ENCODE measurements at regions not wholly inside any gene's neighbourhood (a gene's known extent, or its start where the extent isn't known, plus 50 kb on each side); places are given as distances from the start of the nearest gene placed in this dataset.

DNA sequence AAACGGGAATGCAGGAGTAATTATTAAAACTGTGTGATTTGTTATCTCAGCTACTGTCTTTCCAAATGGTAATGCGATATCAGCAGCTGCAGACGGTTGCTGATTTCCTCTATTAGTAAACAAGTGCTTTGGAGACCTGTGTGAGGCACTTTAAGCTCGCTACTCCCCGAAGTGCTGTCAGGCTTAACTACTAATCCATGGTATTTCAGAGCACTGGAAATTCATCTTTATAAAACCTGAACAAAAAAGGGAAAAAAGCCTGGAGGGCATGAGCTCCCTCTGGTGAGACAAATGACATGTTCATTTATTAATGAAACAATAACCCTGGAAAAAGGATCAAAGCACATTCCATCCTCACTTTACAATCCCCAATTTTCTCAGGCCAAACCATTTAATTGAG, 143.6 kb upstream of the OTX2 start:
- no peaks in the 10 kb centered on the region for H3K36me3 ChIP-seq (ENCODE audit: control insufficient read depth in 3 of 3, insufficient read depth in 2 of 3, low read depth in 1 of 3, low read length in 3 of 3)
- no peak for FAIRE-seq
- H3K27me3 ChIP-seq (ENCODE audit: control insufficient read depth in 3 of 3, insufficient read depth in 3 of 3, low read length in 3 of 3) = no peaks in the 10 kb centered on the region
- H3K9me3 ChIP-seq (ENCODE audit: control insufficient read depth in 2 of 2, insufficient read depth in 1 of 2, low read depth in 1 of 2, low read length in 1 of 2) = no peaks in the 10 kb centered on the region
- DNase-seq = no peak
- H3K4me3 ChIP-seq (ENCODE audit: low read depth in 1 of 3, low read length in 3 of 3) = no peak overlapping the region
- WGBS, 3 donors = 3 to 11% (median 8%) methylated on average over 5 of the region's 5 CpGs
- no peak overlapping the region for H3K27ac ChIP-seq (ENCODE audit: low read depth in 1 of 3, low read length in 2 of 3)
- H3K4me1 ChIP-seq (ENCODE audit: control insufficient read depth in 3 of 3, insufficient read depth in 2 of 3, low read depth in 1 of 3, low read length in 2 of 3) = peaks cover 0 to 14% (median 2%) of the 10 kb centered on the region in 3 donors

DNA sequence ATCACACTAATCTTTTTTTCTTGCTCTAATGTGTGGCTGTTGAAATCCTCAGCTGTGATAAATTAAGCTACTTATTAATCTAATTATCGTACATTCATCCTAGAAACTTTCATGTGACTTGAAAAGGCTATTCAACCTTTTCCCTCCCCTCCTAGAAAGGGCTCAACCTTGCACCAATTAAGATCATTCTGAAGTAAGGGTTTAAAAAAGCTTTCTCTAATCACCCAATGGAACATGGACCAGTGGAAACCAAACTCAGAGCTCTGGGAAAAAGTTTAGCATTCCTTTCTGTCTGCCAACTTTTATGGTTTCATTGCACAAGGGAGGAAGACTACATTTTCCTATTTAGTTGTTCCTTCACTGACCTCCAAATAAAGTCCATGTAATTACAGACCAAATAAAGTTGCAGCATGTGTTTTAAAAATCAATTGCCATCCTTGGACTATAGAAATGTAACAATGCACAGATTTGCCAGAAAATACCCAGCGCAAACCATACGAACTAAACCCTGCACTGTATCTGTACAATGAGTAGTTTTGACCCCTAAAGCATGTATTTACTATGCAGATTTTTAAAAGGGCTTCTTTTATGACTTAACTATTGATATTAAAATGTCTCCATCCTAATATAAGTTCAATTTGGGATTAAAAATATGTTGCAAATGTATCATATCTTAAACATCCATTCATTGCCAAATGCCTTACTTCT, 142.6 kb upstream of the OTX2 start:
- peaks cover 0 to 14% (median 2%) of the 10 kb centered on the region in 3 donors for H3K4me1 ChIP-seq (ENCODE audit: control insufficient read depth in 3 of 3, insufficient read depth in 2 of 3, low read depth in 1 of 3, low read length in 2 of 3)
- 61 to 70% (median 66%) methylated on average over 3 of the region's 3 CpGs for WGBS, 3 donors
- peak overlapping the region in 1 of 3 donors; percentile 52 for H3K27ac ChIP-seq (ENCODE audit: low read depth in 1 of 3, low read length in 2 of 3)
- no peaks in the 10 kb centered on the region for H3K9me3 ChIP-seq (ENCODE audit: control insufficient read depth in 2 of 2, insufficient read depth in 1 of 2, low read depth in 1 of 2, low read length in 1 of 2)
- DNase-seq (peak in 1 of 2 donors; percentile 57), FAIRE-seq (no peak)
- no peaks in the 10 kb centered on the region for H3K27me3 ChIP-seq (ENCODE audit: control insufficient read depth in 3 of 3, insufficient read depth in 3 of 3, low read length in 3 of 3)
- H3K4me3 ChIP-seq (ENCODE audit: low read depth in 1 of 3, low read length in 3 of 3) = no peak overlapping the region
- no peaks in the 10 kb centered on the region for H3K36me3 ChIP-seq (ENCODE audit: control insufficient read depth in 3 of 3, insufficient read depth in 2 of 3, low read depth in 1 of 3, low read length in 3 of 3)

DNA sequence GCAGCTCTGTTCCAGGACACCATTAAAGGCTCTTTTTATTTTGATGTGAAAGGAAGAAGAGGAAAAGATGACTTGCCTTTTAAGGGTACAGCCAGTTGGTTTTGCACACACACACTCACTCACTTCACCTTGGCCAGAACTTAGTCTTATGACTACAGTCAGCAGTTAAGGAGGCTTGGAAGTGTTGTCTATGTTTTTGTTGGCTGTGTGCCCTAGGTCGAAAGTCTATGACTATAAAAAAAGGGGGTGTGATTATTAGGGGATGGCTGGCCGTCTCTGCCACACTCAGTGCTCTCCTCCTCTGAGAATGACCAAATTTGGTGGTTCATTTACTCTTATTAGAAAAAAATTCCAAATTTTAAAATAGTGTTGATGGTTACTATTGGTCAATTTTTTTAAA, 139.5 kb upstream of the OTX2 start:
- Histone ChIP-seq H3K9me3 (ENCODE audit: control insufficient read depth in 2 of 2, insufficient read depth in 1 of 2, low read depth in 1 of 2, low read length in 1 of 2) (no peaks in the 10 kb centered on the region), H3K27me3 (ENCODE audit: control insufficient read depth in 3 of 3, insufficient read depth in 3 of 3, low read length in 3 of 3) (no peaks in the 10 kb centered on the region), H3K4me3 (ENCODE audit: low read depth in 1 of 3, low read length in 3 of 3) (no peak overlapping the region), H3K36me3 (ENCODE audit: control insufficient read depth in 3 of 3, insufficient read depth in 2 of 3, low read depth in 1 of 3, low read length in 3 of 3) (no peaks in the 10 kb centered on the region), H3K27ac (ENCODE audit: low read depth in 1 of 3, low read length in 2 of 3) (peak overlapping the region in 1 of 3 donors; percentile 75), H3K4me1 (ENCODE audit: control insufficient read depth in 3 of 3, insufficient read depth in 2 of 3, low read depth in 1 of 3, low read length in 2 of 3) (peaks cover 0 to 14% (median 2%) of the 10 kb centered on the region in 3 donors)
- 6 to 13% (median 10%) methylated on average over 2 of the region's 2 CpGs for WGBS, 3 donors
- FAIRE-seq = no peak
- DNase-seq = peak; percentile 90

DNA sequence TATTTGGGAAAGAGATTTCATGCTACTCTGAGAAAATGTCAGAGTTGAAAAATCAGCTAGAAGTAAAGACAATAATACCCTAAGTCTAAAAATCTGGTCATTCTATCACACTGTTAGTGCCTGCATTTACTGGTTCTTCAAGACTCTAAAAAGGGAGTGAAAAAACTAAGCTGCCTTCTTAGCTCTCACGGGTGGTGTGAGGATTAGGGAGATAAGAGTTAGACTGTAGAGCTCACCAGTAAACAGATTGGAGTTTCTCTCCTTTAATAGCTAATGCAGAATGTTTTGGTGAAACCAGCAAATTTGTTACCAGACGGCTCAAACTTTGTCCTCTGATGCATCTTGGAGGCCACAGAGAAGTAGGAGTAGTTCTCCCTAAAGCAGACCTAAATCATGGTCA, 135.0 kb upstream of the OTX2 start:
- 44 to 55% (median 49%) methylated on average over 2 of the region's 2 CpGs for WGBS, 3 donors
- FAIRE-seq = no peak
- Histone ChIP-seq H3K27ac (ENCODE audit: low read depth in 1 of 3, low read length in 2 of 3) (no peak overlapping the region), H3K4me3 (ENCODE audit: low read depth in 1 of 3, low read length in 3 of 3) (no peak overlapping the region), H3K4me1 (ENCODE audit: control insufficient read depth in 3 of 3, insufficient read depth in 2 of 3, low read depth in 1 of 3, low read length in 2 of 3) (peaks cover 0 to 11% (median 2%) of the 10 kb centered on the region in 3 donors), H3K9me3 (ENCODE audit: control insufficient read depth in 2 of 2, insufficient read depth in 1 of 2, low read depth in 1 of 2, low read length in 1 of 2) (no peaks in the 10 kb centered on the region), H3K36me3 (ENCODE audit: control insufficient read depth in 3 of 3, insufficient read depth in 2 of 3, low read depth in 1 of 3, low read length in 3 of 3) (no peaks in the 10 kb centered on the region), H3K27me3 (ENCODE audit: control insufficient read depth in 3 of 3, insufficient read depth in 3 of 3, low read length in 3 of 3) (no peaks in the 10 kb centered on the region)
- no peak for DNase-seq

DNA sequence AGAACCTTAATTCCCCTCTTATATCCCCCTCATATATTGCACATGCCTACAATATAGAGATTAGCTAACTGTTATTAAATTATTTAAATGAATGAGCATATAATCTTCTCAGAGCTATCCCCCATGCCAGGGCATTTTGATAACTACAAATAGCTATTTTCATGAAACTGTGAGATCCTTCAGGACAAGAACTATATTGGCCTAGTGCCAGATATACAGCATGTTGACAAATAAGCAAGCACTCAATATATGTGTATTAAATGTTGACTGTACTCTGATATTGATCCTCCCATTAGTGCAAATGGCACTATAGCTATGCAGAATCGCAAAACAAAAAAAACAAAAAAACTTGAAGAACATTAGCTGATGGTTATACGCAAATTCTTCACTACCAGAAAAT, 134.1 kb upstream of the OTX2 start:
- H3K4me1 ChIP-seq (ENCODE audit: control insufficient read depth in 3 of 3, insufficient read depth in 2 of 3, low read depth in 1 of 3, low read length in 2 of 3) = peaks cover 0 to 5% (median 1%) of the 10 kb centered on the region in 3 donors
- H3K27ac ChIP-seq (ENCODE audit: low read depth in 1 of 3, low read length in 2 of 3) = no peak overlapping the region
- DNase-seq (no peak), FAIRE-seq (no peak)
- no peaks in the 10 kb centered on the region for H3K27me3 ChIP-seq (ENCODE audit: control insufficient read depth in 3 of 3, insufficient read depth in 3 of 3, low read length in 3 of 3)
- no peaks in the 10 kb centered on the region for H3K36me3 ChIP-seq (ENCODE audit: control insufficient read depth in 3 of 3, insufficient read depth in 2 of 3, low read depth in 1 of 3, low read length in 3 of 3)
- WGBS, 3 donors = 92 to 96% (median 95%) methylated on average over 2 of the region's 2 CpGs
- H3K9me3 ChIP-seq (ENCODE audit: control insufficient read depth in 2 of 2, insufficient read depth in 1 of 2, low read depth in 1 of 2, low read length in 1 of 2) = no peaks in the 10 kb centered on the region
- H3K4me3 ChIP-seq (ENCODE audit: low read depth in 1 of 3, low read length in 3 of 3) = no peak overlapping the region

DNA sequence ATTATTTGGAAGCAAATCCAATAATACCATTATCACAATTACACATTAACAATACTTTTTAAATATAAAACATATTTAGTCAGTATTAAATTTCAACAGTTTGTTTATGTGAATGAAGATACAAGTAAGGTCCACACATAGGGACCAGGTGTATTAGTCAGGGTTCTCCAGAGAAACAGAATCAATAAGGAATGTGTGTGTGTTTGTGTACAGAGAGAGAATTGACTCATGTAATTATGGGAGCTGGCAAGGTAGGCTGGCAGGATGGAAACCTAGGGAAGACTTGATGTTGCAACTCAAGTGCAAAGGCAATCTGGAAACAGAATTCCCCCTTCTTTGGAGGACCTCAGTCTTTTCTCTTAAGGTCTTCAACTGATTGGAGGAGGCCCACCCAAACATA, 123.2 kb upstream of the OTX2 start:
- no peak for DNase-seq
- Histone ChIP-seq H3K36me3 (ENCODE audit: control insufficient read depth in 3 of 3, insufficient read depth in 2 of 3, low read depth in 1 of 3, low read length in 3 of 3) (no peaks in the 10 kb centered on the region), H3K4me1 (ENCODE audit: control insufficient read depth in 3 of 3, insufficient read depth in 2 of 3, low read depth in 1 of 3, low read length in 2 of 3) (no peaks in the 10 kb centered on the region), H3K9me3 (ENCODE audit: control insufficient read depth in 2 of 2, insufficient read depth in 1 of 2, low read depth in 1 of 2, low read length in 1 of 2) (no peaks in the 10 kb centered on the region), H3K4me3 (ENCODE audit: low read depth in 1 of 3, low read length in 3 of 3) (no peak overlapping the region), H3K27me3 (ENCODE audit: control insufficient read depth in 3 of 3, insufficient read depth in 3 of 3, low read length in 3 of 3) (no peaks in the 10 kb centered on the region), H3K27ac (ENCODE audit: low read depth in 1 of 3, low read length in 2 of 3) (no peak overlapping the region)
- no peak for FAIRE-seq

DNA sequence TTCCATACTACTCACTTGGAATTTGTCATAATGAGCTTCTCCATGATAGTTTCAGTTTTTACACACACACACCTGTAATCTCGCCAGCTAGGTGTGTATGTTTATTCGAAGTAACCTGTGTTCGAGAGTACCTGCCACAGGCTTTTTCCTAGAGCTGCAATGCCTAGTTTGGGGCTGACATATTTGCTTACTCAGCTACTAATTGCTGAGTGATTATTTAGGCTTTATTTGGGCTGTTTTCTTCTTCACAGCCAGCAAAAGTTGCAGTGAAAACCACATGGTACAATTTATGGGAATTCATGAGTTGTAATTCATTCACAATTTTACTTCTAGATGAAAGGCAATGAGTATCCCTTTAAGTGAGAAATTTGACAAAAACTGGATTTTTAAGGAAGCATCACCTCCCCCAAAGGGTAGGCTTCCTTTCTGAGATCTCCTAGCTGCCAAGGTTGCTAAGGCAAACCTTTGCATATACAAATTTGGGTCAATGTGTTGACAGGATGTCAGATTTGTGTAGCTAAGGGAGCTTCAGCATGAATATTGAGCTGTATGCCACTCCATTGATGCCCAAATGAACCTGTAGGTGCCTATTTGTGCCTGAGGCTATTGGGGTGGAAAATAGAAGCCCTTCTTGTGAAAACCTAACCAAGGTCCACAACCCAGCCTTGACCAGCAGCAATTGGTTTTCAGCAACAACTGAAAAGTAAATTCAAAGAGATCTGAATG, 108.7 kb upstream of the OTX2 start:
- peaks cover 0 to 2% of the 10 kb centered on the region in 2 donors for H3K9me3 ChIP-seq (ENCODE audit: control insufficient read depth in 2 of 2, insufficient read depth in 1 of 2, low read depth in 1 of 2, low read length in 1 of 2)
- FAIRE-seq (no peak), DNase-seq (no peak)
- peaks cover 0 to 3% (median 0%) of the 10 kb centered on the region in 3 donors for H3K27me3 ChIP-seq (ENCODE audit: control insufficient read depth in 3 of 3, insufficient read depth in 3 of 3, low read length in 3 of 3)
- H3K4me1 ChIP-seq (ENCODE audit: control insufficient read depth in 3 of 3, insufficient read depth in 2 of 3, low read depth in 1 of 3, low read length in 2 of 3) = no peaks in the 10 kb centered on the region
- 31 to 39% (median 34%) methylated on average over 3 of the region's 3 CpGs for WGBS, 3 donors
- no peaks in the 10 kb centered on the region for H3K36me3 ChIP-seq (ENCODE audit: control insufficient read depth in 3 of 3, insufficient read depth in 2 of 3, low read depth in 1 of 3, low read length in 3 of 3)
- H3K4me3 ChIP-seq (ENCODE audit: low read depth in 1 of 3, low read length in 3 of 3) = no peak overlapping the region
- no peak overlapping the region for H3K27ac ChIP-seq (ENCODE audit: low read depth in 1 of 3, low read length in 2 of 3)

DNA sequence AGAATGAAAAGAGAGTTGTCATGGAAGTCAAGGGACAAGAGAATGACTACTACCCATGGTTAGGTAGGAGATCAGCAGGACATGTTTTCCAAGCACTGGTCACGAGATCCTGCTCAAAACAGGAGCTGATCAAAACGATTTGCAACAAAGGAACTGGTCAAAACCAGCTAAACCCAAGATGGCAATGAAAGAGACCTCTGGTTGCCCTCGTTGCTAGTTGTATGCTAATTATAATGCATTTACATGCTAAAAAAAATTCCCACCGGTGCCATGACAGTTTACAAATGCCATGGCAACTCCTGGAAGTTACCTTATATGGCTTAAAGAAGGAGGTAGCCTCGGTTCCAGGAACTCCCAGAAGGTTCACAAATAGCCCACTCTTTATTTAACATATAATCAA, 95.0 kb upstream of the OTX2 start:
- H3K27me3 ChIP-seq (ENCODE audit: control insufficient read depth in 3 of 3, insufficient read depth in 3 of 3, low read length in 3 of 3) = peaks cover 0 to 3% (median 0%) of the 10 kb centered on the region in 3 donors
- FAIRE-seq = no peak
- no peak for DNase-seq
- H3K4me3 ChIP-seq (ENCODE audit: low read depth in 1 of 3, low read length in 3 of 3) = no peak overlapping the region
- H3K9me3 ChIP-seq (ENCODE audit: control insufficient read depth in 2 of 2, insufficient read depth in 1 of 2, low read depth in 1 of 2, low read length in 1 of 2) = no peaks in the 10 kb centered on the region
- no peak overlapping the region for H3K27ac ChIP-seq (ENCODE audit: low read depth in 1 of 3, low read length in 2 of 3)
- H3K36me3 ChIP-seq (ENCODE audit: control insufficient read depth in 3 of 3, insufficient read depth in 2 of 3, low read depth in 1 of 3, low read length in 3 of 3) = no peaks in the 10 kb centered on the region
- no peaks in the 10 kb centered on the region for H3K4me1 ChIP-seq (ENCODE audit: control insufficient read depth in 3 of 3, insufficient read depth in 2 of 3, low read depth in 1 of 3, low read length in 2 of 3)
- 41 to 54% (median 44%) methylated on average over 5 of the region's 5 CpGs for WGBS, 3 donors
